ENCODE measurements at regions not wholly inside any gene's neighbourhood (a gene's known extent, or its start where the extent isn't known, plus 50 kb on each side); places are given as distances from the start of the nearest gene placed in this dataset.

- Histone ChIP-seq H3K4me3 (no peak overlapping the region), H3K4me1 (no peaks in the 10 kb centered on the region), H3K27me3 (no peaks in the 10 kb centered on the region), H3K9me3 (no peaks in the 10 kb centered on the region), H3K36me3 (replicated peaks in 1 of 2; ENCODE audit: insufficient read depth in 1 of 2, low read depth in 2 of 2) (no peaks in the 10 kb centered on the region), H3K27ac (no peak overlapping the region)
- 89 to 91% methylated on average over 3 of the region's 3 CpGs for WGBS, 2 donors
- DNase-seq = no peak
- intact Hi-C loops (cut with DNase I) = no loop called here
- no peak for ATAC-seq
- no peak for TF ChIP-seq CTCF (IDR thresholded peaks at IDR 0.05)
Observed at GRCh38 chr16:79876332-79876730, 275.8 kb upstream of the MAF start.

- H3K27ac ChIP-seq = no peak overlapping the region
- no peaks in the 10 kb centered on the region for H3K36me3 ChIP-seq (replicated peaks in 1 of 2; ENCODE audit: insufficient read depth in 1 of 2, low read depth in 2 of 2)
- H3K27me3 ChIP-seq = no peaks in the 10 kb centered on the region
- 57 to 59% methylated on average over 2 to 5 of the region's 5 CpGs for WGBS, 2 donors
- H3K9me3 ChIP-seq = no peaks in the 10 kb centered on the region
- TF ChIP-seq CTCF (IDR thresholded peaks at IDR 0.05) = no peak
- TF ChIP-seq POLR2A (IDR thresholded peaks at IDR 0.05) = no peak
- H3K4me3 ChIP-seq = no peak overlapping the region
- ATAC-seq (no peak), DNase-seq (no peak)
- intact Hi-C loops (cut with DNase I) = no loop called here
- H3K4me1 ChIP-seq = no peaks in the 10 kb centered on the region
Observed at GRCh38 chr16:79874391-79874790, 273.9 kb upstream of the MAF start.

GRCh38 chr16:79873825-79874224 is 273.3 kb upstream of the MAF start:
- Histone ChIP-seq H3K4me1 (no peaks in the 10 kb centered on the region), H3K9me3 (no peaks in the 10 kb centered on the region), H3K36me3 (replicated peaks in 1 of 2; ENCODE audit: insufficient read depth in 1 of 2, low read depth in 2 of 2) (no peaks in the 10 kb centered on the region), H3K27ac (no peak overlapping the region), H3K27me3 (no peaks in the 10 kb centered on the region), H3K4me3 (no peak overlapping the region)
- no peak for TF ChIP-seq CTCF (IDR thresholded peaks at IDR 0.05)
- TF ChIP-seq POLR2A (IDR thresholded peaks at IDR 0.05) = no peak
- intact Hi-C loops (cut with DNase I) = no loop called here
- 80 to 86% methylated on average over 5 of the region's 5 CpGs for WGBS, 2 donors
- ATAC-seq = no peak
- DNase-seq = no peak

- Histone ChIP-seq H3K27ac (no peak overlapping the region), H3K4me3 (no peak overlapping the region), H3K4me1 (no peaks in the 10 kb centered on the region), H3K36me3 (replicated peaks in 1 of 2; ENCODE audit: insufficient read depth in 1 of 2, low read depth in 2 of 2) (no peaks in the 10 kb centered on the region), H3K27me3 (no peaks in the 10 kb centered on the region), H3K9me3 (no peaks in the 10 kb centered on the region)
- intact Hi-C loops (cut with DNase I) = no loop called here
- ATAC-seq (no peak), DNase-seq (no peak)
- no peak for TF ChIP-seq CTCF (IDR thresholded peaks at IDR 0.05)
- no peak for TF ChIP-seq POLR2A (IDR thresholded peaks at IDR 0.05)
- 69 to 80% methylated on average over 6 of the region's 6 CpGs for WGBS, 2 donors
Observed at GRCh38 chr16:79871906-79872305, 271.4 kb upstream of the MAF start.

GRCh38 chr16:79870016-79870886 is 269.7 kb upstream of the MAF start:
- H3K4me3 ChIP-seq = no peak overlapping the region
- no peaks in the 10 kb centered on the region for H3K36me3 ChIP-seq (replicated peaks in 1 of 2; ENCODE audit: insufficient read depth in 1 of 2, low read depth in 2 of 2)
- ATAC-seq (no peak), DNase-seq (no peak)
- intact Hi-C loops (cut with DNase I) = no loop called here
- no peaks in the 10 kb centered on the region for H3K27me3 ChIP-seq
- H3K9me3 ChIP-seq = no peaks in the 10 kb centered on the region
- 91% methylated on average over 16 of the region's 16 CpGs for WGBS, 2 donors
- H3K4me1 ChIP-seq = no peaks in the 10 kb centered on the region
- TF ChIP-seq POLR2A (IDR thresholded peaks at IDR 0.05) (no peak), CTCF (IDR thresholded peaks at IDR 0.05) (no peak)
- no peak overlapping the region for H3K27ac ChIP-seq
